Iris pigment epithelial cell (primary cell): ENCODE measurements at regions not wholly inside any gene's neighbourhood (a gene's known extent, or its start where the extent isn't known, plus 50 kb on each side); places are given as distances from the start of the nearest gene placed in this dataset.
A peak's percentile ranks its signal among the peaks of the same experiment; 100 is the strongest.
"Not testable (repeated sequence)": the region's sequence is repeated elsewhere in the genome, so short reads cannot be mapped to it uniquely, and the experiment has no call there.

Experiments
- DNase-seq: peaks from one replicate; pipeline ENCODE4 v3.0.0-alpha.2; 2011; ENCODE audit warnings: low read depth

DNA sequence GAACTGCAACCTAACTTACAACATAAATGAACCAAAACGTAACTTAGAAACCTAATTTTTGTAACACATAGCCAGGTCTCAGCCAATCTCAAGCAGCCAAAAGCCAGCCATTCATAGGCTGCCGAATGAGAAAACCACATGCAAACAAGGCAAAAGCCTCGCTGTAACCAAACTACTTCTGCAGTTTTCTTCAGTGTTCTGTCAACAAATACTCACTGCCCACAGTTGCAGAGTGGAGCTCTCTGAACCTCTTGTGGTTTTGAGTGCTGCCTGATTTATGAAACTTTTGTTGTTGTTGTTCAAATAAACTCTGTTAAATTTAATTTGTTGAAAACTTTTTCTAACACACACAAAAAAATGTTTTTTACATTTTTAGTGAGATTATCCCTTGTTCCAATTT lies 251.2 kb downstream of the PAPSS1 start:
- DNase-seq: peak; percentile 7

DNA sequence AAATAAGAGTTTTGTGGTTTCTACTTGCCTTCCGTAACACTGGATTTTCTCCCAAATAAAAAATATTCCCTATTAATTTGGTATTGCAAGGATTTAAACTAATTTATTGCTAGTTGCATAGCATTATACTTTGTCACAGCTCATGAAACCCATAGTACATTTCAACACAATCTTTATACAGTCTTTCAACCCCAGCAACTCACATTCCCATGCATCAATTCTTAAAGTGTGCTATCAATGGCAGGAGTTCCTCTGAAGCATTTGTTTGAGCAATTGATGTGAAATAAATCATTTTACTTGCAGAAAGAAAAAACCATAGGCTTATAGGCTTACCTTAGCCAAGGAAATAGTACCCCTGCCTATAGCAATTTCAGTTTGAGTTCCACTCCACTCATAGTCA lies 251.9 kb downstream of the PAPSS1 start:
- no peak for DNase-seq

- DNase-seq: no peak
Observed at GRCh38 chr4:107467461-107467860, 252.6 kb downstream of the PAPSS1 start.

- no peak for DNase-seq
Observed at GRCh38 chr4:107458194-107458593, 261.8 kb downstream of the PAPSS1 start.

DNA sequence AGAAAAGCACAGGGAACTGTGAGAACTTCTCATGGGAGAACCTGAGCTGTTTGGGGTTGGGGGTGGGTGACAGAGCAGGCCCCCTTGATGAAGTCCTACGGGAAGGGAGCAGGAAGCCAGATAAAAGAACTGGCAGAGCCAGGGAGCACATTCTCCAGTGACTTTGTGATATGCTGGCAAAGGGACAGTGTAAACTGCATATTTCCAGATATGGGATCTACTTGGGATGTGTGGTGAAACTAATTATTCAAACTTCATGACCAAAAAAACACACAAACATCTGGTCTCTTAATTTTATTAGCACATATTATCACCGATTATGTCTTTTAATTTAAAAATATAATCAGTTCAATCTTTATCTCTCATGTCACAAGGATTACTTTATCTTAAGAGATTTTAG lies 266.0 kb downstream of the PAPSS1 start:
- DNase-seq: no peak

- DNase-seq: peak; percentile 49
Observed at GRCh38 chr4:107452717-107453630, 267.1 kb downstream of the PAPSS1 start.

DNA sequence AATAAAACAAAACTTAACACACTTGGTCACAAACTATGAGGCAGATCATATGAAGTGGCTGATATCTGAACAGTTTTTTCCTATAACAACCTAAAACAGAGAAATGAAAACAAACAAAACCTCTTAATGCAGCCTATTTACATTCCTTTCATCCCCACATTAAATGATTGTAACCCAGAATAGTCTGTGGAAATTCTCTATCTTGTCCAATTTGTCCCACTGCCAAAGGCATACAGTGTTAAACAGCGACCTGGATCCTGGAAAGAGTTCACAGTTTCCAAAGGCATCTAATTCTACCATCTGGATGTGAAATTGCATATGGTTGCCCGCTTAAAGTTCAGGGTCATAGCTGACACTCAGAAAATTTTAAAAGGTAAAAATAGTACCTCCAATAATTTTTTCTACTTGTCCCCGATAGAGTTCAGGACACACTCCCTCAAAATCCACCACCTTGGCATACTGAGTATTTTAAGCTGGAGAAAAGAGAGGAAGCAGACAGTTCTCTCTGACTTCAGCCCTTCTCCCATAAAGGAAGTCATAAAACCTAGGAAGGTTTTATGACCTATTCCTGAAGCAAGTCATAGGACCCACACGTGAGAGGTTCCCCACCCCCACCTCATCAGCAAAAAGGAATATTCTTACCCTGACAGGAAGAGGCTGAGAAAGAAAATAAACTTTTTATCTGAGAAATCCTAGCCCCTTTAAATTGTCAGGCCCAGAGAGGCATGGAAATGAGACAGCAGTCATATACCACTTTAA lies 270.2 kb downstream of the PAPSS1 start:
- peak; percentile 18 for DNase-seq

GRCh38 chr4:107442538-107443111 lies 277.4 kb downstream of the PAPSS1 start:
- DNase-seq: no peak

GRCh38 chr4:107439401-107439800 lies 280.6 kb downstream of the PAPSS1 start:
- no peak for DNase-seq

- DNase-seq: not testable (repeated sequence)
Observed at GRCh38 chr4:107436471-107436870, 283.6 kb downstream of the PAPSS1 start.

GRCh38 chr4:107432451-107432850 lies 287.6 kb downstream of the PAPSS1 start:
- DNase-seq: peak; percentile 7

GRCh38 chr4:107423677-107424405 lies 296.2 kb downstream of the PAPSS1 start:
- peak; percentile 3 for DNase-seq

DNA sequence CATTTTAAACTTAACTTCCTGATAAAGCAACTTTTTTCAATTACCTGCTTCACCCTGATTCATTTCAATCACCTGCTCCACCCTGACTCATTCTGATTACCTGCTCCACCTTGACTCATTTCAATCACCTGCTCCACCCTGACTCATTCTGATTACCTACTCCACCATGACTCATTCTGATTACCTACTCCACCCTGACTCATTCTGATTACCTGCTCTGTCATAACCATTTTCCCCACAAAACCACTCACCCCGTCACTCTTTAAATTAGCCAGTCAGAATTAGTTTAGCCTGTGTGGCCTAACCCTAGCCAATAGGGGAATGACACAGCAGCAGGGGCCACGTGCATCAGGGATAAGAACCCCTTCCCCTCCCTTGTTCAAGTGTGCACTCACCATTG lies 300.5 kb downstream of the PAPSS1 start:
- DNase-seq: not testable (repeated sequence)

DNA sequence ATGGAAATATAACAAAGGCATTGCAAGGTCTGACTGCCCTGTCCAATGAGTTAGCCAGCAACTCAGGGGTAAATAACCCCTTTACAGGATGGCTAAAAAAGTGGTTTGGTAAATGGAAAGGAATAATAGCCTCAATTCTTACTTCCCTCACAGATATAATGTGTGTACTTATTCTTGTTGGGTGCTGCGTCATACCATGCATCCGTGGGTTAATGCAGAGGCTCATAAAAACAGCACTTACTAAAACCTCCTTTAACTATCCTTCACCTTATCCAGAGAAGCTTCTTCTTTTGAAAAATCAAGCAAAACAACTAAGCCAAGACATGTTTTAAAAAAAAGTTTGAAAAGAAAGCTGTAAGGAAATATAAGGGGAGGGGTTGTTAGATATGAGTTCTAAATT lies 301.0 kb downstream of the PAPSS1 start:
- no peak for DNase-seq

DNA sequence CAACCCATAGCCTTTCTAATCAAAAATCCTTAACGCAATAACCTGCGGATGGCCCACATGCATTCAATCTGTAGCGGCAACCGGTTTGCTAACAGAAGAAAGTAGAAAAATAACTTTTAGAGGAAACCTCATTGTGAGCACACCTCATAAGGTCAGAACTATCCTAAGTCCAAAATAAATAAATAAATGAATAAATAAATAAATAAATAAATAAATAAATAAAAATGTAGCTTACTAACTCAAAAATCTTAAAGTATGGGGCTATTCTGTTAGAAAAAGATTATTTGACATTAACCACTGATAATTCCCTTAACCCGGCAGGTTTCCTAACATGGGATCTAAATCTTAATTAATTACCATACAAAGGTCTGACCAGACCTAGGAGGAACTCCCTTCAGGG lies 304.5 kb downstream of the PAPSS1 start:
- not testable (repeated sequence) for DNase-seq

DNA sequence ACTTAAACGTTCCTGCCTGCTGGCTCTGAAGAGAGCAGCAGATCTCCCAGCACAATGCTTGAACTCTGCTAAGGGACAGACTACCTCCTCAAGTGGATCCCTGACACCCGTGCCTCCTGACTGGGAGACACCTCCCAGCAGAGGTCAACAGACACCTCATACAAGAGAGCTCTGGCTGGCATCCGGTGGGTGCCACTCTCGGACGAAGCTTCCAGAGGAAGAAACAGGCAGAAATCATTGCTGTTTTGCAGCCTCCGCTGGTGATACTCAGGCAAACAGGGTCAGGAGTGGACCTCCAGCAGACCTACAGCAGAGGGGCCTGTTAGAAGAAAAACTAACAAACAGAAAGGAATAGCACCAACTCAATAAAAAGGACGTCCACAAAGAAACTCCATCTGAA lies 310.2 kb downstream of the PAPSS1 start:
- DNase-seq: not testable (repeated sequence)

DNA sequence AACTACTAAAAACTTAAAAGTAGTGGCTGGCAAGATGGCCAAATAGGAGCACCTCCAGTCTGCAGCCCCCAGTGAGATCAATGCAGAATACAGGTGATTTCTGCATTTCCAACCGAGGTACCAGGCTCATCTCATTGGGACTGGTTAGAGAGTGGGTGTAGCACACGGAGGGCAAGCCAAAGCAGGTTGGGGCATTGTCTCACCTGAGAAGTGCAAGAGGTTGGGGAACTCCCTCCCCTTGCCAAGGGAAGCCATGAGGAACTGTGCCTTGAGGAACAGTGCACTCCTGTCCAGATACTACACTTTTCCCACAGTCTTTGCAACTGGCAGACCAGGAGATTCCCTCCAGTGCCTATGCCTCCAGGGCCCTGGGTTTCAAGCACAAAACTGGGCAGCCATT lies 311.1 kb downstream of the PAPSS1 start:
- no peak for DNase-seq

GRCh38 chr4:107404591-107405300 lies 315.3 kb downstream of the PAPSS1 start:
- DNase-seq: no peak

DNA sequence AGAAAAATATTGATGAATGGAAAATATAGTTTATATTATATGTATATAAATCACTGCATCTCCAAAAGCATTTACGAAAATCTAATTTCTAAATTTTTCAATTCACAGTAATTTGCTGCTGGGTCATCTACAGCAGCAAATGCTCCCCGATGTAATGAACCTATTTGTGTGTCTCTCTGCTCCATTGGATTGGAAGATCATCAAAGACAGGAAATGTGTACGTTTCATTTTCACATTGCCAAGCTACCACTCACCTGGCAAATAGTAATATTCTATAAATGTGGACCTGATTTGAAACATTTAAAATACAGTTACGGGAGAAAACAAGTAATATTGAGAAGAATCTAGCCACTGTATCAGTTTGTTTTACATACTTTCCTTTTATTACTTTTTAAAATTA lies 317.7 kb downstream of the PAPSS1 start:
- no peak for DNase-seq

- DNase-seq: peak; percentile 30
Observed at GRCh38 chr4:107392951-107393350, 327.1 kb downstream of the PAPSS1 start.

- peak; percentile 4 for DNase-seq
Observed at GRCh38 chr4:107392380-107392779, 327.7 kb downstream of the PAPSS1 start.
